Middle frontal gyrus (tissue), 1 donor: ENCODE measurements at regions not wholly inside any gene's neighbourhood (a gene's known extent, or its start where the extent isn't known, plus 50 kb on each side); places are given as distances from the start of the nearest gene placed in this dataset.

Experiments used
- DNase-seq: peaks from one replicate; pipeline ENCODE4 v3.0.0-alpha.2; 2015; ENCODE audit warnings: low spot score; ENCODE audit errors: extremely low spot score

GRCh38 chr5:81914696-81915095 lies 57.1 kb upstream of the ATG10 start:
- no peak for DNase-seq

DNA sequence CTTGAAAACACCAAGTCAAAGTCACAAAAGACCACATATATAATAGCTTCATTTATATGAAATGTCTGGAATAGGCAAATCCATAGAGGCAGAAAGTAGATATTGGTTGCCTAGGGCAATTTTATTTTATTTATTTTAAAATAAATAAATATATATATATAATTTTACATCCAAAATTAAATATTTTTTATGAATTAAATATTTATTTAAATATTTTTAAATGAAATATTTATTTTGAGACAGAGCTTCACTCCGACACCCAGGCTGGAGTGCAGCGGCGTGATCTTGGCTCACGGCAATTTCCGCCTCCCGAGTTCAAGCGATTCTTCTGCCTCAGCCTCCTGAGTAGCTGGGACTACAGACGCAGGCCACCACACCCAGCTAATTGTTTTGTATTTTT lies 58.9 kb upstream of the ATG10 start:
- no peak for DNase-seq

GRCh38 chr5:81909677-81910076 lies 62.1 kb upstream of the ATG10 start:
- no peak for DNase-seq

- no peak for DNase-seq
Measured at GRCh38 chr5:81908771-81909170, 63.1 kb upstream of the ATG10 start.

DNA sequence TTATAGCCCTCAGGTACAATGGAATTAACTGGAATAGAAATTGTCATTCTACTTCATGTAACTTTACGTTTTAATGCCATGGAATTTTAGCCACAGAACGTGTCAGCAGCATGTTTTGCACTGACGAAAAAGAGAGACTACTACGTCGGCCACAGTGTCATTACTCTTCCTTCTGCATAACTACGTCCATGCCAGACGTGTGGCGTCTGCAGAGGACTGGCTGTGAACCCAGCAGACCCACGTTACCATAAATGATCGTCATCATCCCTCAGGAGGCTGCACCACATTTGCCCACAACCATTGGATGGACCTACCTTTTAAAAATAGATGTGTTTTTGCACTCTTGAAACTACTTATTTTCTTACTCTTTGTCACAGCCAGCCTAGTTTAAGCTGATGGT lies 63.8 kb upstream of the ATG10 start:
- no peak for DNase-seq

DNA sequence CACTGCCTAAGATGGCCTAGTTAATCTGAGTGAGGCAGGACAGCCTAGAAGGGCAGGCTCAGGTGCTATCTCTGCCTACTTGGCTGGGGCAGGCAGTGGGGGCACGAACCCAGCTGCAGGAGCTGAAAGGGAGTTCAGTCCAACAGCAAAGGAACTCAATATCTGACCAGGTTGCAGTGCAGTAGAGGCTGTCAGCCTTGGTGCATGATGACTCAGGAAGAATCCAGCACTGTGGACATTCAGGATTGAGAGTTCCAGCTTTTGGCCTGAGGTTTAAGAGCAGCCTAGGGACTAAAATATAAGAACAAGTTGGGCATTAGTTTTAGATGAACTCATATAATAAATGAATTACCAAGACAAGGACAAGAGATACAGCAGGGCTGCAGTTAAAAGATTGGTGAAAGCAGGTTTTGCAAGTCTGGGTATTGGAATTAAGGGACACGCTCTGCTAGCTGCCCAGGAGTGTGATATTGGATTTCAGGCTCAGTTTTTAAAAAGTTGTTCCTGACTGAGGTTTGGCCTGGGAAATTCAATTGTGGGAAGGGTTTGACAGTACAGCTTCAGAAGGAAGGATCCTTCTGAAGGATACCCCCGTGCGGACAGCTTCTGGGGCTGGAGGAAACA lies 64.7 kb upstream of the ATG10 start:
- no peak for DNase-seq

DNA sequence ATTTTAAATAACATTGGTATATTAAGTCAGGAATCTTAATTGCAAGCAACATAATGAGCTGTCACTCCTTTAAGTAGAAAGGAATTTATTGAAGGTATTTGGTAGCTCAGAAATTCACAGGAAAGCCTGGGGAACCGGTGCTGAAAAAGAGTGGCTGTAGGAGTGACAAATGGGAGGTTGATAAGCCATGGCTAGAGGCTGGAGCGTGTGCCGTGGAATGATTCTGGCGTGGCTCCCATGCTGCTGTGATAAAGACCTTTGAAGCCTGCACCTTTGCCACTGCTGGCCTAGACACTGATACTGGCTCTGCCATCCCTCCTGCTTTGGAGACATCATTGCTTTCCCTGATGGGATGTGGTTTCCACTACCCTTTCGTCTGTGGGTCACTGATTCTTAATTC lies 65.7 kb upstream of the ATG10 start:
- DNase-seq: no peak

- no peak for DNase-seq
Measured at GRCh38 chr5:81904861-81905260, 67.0 kb upstream of the ATG10 start.

DNA sequence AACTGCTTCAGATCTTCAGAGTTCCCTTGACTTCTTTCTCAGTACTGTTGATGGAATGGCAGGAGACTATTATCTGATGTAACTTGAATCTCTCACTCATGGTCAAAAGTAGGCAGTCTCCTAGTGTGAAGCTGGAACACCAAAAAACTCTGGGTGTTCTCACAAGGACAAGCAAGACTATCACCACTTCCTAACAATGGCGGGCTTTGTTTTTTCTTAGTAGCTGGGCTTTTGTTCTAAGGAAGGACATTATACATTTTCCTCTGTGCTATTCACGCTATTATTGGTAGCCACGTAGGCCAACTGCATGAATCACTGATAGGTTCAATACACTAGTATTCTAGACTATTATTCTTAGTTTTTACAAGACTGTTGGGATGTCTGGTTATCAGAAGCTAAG lies 67.7 kb upstream of the ATG10 start:
- DNase-seq: no peak

- no peak for DNase-seq
Measured at GRCh38 chr5:81901586-81901985, 70.2 kb upstream of the ATG10 start.

GRCh38 chr5:81899123-81899522 lies 72.7 kb upstream of the ATG10 start:
- DNase-seq: no peak

GRCh38 chr5:81898403-81898802 lies 73.4 kb upstream of the ATG10 start:
- DNase-seq: no peak

GRCh38 chr5:81896764-81897163 lies 75.1 kb upstream of the ATG10 start:
- DNase-seq: no peak

GRCh38 chr5:81895307-81895706 lies 76.5 kb upstream of the ATG10 start:
- no peak for DNase-seq

DNA sequence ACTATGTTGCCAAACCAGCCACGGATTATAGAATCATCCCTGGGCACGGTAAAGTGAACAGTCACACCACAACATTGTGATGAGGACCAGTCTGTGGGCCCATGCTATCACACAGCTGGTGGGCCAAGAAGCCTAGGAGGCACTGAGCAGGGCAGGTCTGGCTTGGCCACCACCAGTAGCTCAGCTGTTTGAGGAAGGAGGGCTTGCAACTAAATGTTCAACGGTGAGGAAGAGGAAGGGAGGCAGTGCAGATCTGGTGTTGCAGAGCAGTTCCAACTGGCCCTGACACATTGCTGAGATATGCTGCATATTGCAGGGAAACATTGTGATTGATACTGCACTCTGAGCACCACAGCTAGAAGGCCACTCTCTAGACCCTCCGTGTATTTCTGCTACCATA lies 77.9 kb upstream of the ATG10 start:
- no peak for DNase-seq

GRCh38 chr5:81884871-81885270 lies 87.0 kb upstream of the ATG10 start:
- DNase-seq: no peak

DNA sequence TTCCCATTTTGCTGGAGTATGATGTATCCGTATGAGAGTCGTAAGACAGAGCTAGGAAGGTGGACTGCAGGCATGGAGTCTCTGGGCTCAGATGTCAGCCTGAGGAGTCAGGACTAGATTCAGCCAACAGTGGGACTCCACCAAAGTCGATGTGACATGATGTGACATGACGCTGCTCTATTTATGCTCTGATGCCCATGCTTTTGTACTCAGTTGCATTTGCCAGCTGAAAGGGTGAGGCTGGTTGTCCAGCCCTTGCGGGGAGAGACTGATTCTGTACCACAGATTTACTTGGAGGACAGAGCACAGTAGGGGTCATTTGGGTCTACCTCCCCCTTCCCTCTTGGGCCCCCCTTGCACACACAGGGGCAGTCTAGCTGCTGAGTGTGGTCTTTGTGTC lies 88.5 kb upstream of the ATG10 start:
- no peak for DNase-seq

DNA sequence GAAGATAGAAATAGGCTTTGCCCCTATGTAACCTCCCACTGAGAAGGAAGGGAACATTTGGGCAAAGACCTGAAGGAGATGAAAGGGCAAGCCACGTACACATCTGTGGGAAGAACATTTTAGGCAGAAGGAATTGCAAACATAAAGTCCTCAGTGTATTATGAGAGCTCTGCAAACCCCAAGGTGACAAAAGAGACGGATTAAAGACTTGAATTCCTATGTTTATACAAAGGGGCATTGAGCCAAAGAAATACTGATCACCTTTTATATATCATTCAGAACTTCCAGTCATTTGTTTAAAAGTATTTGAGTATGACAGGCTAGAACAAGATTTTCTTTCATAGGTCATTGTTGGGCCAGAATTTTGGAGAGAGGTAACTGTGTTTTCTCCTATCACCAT lies 90.2 kb upstream of the ATG10 start:
- DNase-seq: no peak

GRCh38 chr5:81879936-81880335 lies 91.9 kb upstream of the ATG10 start:
- no peak for DNase-seq

DNA sequence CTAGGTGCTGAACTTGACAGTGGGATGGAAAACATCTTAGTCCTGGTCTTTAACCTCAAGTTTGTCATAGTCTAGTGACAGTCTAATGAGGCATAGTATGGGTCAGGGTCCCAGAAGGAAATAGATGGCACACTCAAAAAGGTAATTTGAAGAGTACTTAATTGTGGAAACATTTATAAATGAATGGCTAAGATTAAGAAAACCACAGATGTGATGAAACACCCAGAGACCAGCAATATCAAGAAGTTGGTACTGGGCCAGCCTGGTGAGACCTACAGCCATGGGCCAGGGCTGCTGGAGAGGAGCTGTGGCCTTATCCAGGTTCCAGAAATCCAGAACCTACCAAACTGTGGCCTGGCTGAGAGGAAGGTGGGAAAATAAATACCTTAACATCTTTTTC lies 93.5 kb upstream of the ATG10 start:
- DNase-seq: no peak

DNA sequence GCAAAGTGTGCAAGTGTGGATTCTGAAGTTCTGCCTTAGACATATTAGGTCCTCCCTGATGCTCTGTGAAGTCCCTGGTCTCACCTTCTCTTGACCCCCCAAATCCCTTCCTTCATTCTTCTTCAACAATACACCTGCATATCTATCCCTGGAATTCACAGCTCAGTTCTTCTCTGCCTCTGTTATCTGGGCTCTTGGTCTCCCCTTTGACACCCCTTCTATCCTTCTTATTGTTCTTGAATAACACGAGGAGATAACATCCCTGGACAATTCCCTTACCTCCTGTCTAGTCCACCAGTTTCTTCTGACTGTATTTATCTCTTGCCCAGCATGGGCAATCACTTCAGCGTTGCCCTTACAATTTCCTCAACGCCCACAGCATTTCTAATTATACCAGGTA lies 104.8 kb upstream of the ATG10 start:
- no peak for DNase-seq

GRCh38 chr5:81860778-81861177 lies 109.9 kb upstream of the SSBP2 start:
- DNase-seq: no peak

DNA sequence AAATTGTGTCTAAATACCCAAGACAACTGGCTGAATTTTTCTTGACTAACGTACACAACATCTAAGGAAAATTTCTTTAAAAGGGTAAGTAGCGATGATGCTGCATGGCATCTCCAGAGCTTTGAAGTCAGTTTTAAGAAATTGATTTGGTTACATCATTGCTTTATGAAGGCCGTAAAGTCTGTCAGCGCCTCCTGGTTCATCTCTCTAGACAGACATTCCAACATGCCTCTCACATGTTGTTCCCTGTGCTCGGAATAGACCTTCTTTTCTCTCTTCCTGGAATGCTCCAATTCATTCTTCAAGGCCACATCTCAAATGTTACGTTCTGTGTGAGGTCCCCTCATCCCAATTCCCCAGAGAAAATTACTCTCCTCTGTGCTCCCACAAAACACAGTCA lies 108.7 kb upstream of the SSBP2 start:
- no peak for DNase-seq
